ENCODE measurements at regions not wholly inside any gene's neighbourhood (a gene's known extent, or its start where the extent isn't known, plus 50 kb on each side); places are given as distances from the start of the nearest gene placed in this dataset.

DNA sequence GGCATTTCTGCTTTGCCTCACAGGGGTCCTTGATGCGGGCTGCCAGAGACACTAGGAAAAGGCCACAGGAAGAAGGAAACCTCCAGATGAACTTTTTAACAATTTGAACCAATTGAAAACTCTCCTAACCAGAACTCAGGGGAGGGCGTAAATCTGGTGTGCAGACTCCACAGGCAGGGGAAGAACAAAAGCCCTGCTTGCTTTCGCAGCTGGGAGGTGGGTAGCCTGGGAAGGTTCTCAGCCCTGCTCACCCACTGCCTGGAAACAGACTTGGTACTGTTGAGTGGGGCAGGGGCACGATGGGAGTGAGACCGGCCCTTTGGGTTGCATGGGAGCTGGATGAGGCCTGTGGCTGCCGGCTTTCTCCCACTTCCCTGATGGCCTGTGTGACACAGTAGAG, 237.8 kb upstream of the TLE4 start:
- Mint-ChIP-seq H3K27ac (no peak overlapping the region), H3K9me3 (peaks cover 5% of the 10 kb centered on the region), H3K36me3 (ENCODE audit: low read depth) (peaks cover 2% of the 10 kb centered on the region), H3K27me3 (ENCODE audit: low read depth) (peaks cover 7% of the 10 kb centered on the region), H3K4me3 (no peak overlapping the region), H3K4me1 (ENCODE audit: low read depth) (no peaks in the 10 kb centered on the region)
- no peak for DNase-seq
- intact Hi-C loops (cut with micrococcal nuclease) = no loop called here
- CTCF ChIA-PET = interaction anchor here (0.6 kb wide), 1 partner anchor 13 kb away, joined by 3 read pairs; no protein-coding TSS in a partner anchor

DNA sequence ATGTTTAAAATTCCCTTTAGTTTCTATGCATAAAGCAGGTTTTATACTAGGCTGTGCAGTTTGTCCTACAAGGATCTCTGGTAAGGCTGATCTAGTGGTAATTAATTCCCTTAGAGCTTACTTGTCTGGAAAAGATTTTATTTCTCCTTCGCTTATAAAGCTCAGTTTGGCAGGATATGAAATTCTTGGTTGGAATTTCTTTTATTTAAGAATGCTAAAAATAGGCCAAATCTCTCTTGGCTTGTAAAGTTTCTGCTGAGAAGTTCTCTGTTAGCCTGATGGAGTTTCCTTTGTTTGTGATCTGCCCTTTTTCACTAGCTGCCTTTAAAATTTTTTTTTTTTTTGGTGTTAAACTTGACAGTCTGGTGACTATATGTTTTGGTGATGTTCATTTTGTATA, 237.1 kb upstream of the TLE4 start:
- peaks cover 5% of the 10 kb centered on the region for H3K9me3 Mint-ChIP-seq
- no peak overlapping the region for H3K4me3 Mint-ChIP-seq
- intact Hi-C loops (cut with micrococcal nuclease) = no loop called here
- no peak overlapping the region for H3K27ac Mint-ChIP-seq
- peaks cover 2% of the 10 kb centered on the region for H3K36me3 Mint-ChIP-seq (ENCODE audit: low read depth)
- DNase-seq = no peak
- CTCF ChIA-PET = interaction anchor here (0.6 kb wide), 1 partner anchor 10 kb away, joined by 3 read pairs; no protein-coding TSS in a partner anchor
- no peaks in the 10 kb centered on the region for H3K4me1 Mint-ChIP-seq (ENCODE audit: low read depth)
- H3K27me3 Mint-ChIP-seq (ENCODE audit: low read depth) = peaks cover 7% of the 10 kb centered on the region

DNA sequence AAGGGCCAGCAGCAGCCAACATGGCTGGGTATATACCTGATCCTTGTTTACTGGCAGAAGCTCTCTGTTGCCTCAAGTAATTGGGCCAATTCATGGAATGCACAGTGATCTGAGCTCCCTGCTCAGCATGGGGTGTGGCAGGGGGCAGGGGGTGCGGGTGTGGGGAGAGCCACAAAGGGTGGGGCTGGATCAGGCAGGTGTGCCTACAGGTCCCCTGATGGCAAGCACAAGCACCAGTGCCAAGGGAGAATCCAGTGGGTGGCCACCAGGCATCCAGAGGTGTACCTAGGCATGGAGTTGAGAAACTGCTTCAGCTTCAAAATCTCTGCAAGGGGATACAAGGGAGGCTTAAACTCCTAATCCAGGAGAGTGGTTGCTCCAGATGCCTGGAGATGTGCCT, 235.8 kb upstream of the TLE4 start:
- DNase-seq = no peak
- no peaks in the 10 kb centered on the region for H3K4me1 Mint-ChIP-seq (ENCODE audit: low read depth)
- no peak overlapping the region for H3K27ac Mint-ChIP-seq
- H3K36me3 Mint-ChIP-seq (ENCODE audit: low read depth) = peaks cover 2% of the 10 kb centered on the region
- intact Hi-C loops (cut with micrococcal nuclease) = no loop called here
- H3K27me3 Mint-ChIP-seq (ENCODE audit: low read depth) = peaks cover 7% of the 10 kb centered on the region
- H3K9me3 Mint-ChIP-seq = peaks cover 5% of the 10 kb centered on the region
- CTCF ChIA-PET = interaction anchor here (0.6 kb wide), 1 partner anchor 532 kb away, joined by 3 read pairs; no protein-coding TSS in a partner anchor
- no peak overlapping the region for H3K4me3 Mint-ChIP-seq

DNA sequence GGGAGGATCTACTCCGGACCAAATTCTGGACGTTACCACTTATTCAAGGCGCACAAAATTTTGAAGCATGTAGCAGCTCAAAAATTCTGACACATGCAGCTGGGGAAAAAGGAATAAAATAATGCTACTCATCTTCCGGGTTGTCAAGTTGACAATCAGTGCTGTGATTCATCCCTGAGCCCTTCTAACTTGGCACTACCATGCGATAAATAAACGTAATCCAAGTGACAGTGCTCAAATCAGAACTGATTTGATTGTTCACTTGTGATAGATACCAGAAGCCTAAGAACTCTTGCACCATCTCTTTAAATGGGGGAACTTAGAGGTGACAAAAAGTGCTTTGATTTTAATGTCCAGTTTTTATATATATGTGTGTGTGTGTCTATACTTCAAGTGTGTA, 230.2 kb upstream of the TLE4 start:
- no peak for DNase-seq
- Mint-ChIP-seq H3K4me1 (ENCODE audit: low read depth) (no peaks in the 10 kb centered on the region), H3K4me3 (no peak overlapping the region), H3K27me3 (ENCODE audit: low read depth) (peaks cover 7% of the 10 kb centered on the region), H3K27ac (no peak overlapping the region), H3K9me3 (no peaks in the 10 kb centered on the region), H3K36me3 (ENCODE audit: low read depth) (no peaks in the 10 kb centered on the region)
- CTCF ChIA-PET = no interaction called here
- intact Hi-C loops (cut with micrococcal nuclease) = no loop called here

DNA sequence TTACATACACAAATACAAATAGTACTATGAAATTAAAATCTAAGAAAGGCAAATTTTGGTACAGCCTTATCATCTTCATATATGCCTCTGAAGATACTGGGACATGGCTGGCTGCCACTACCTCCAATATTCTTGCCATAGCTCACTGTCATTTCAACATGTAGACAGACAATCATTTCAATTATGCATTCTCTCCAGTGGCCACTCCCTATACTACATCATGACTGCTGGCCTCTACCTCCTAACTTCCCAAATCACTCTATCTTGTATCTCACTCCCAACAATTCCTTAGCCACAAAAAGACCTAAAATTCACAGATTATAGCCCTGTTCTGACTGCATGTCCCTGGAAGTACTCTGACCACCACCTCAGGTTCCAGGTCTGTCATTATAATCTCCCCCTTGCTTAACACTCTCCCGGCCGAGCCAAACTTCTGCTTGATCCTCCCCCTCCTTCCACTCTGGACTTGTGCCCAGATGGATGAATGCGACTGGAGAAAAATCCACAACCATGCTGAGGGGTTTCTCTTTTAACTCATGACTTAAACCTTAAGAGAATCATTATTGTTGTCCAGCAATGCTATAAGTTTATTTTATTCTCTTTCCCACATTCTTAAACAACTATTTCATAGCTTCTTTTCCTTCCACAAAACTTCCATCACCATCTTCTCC, 225.3 kb upstream of the TLE4 start:
- peaks cover 2% of the 10 kb centered on the region for H3K27me3 Mint-ChIP-seq (ENCODE audit: low read depth)
- intact Hi-C loops (cut with micrococcal nuclease) = no loop called here

DNA sequence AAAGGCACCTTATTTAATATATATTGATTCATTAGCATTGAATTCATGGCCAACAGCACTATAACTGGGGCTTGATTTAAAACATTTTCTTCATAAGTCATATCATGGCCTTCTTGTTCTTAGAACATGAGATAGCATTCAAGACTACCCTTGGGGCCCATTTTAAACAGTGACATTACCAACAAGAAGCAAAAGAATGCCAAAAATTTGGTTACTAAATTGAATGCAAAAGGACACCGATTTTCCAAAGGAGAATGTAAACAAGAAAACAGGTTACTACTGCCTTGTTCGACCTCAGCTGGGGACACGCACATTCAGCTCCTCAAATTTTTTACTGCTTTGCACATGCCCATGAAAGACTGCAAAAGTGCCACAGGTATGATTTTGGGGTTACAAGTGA, 219.4 kb upstream of the TLE4 start:
- CTCF ChIA-PET = no interaction called here
- H3K27ac Mint-ChIP-seq = no peak overlapping the region
- H3K36me3 Mint-ChIP-seq (ENCODE audit: low read depth) = no peaks in the 10 kb centered on the region
- DNase-seq = no peak
- peaks cover 7% of the 10 kb centered on the region for H3K27me3 Mint-ChIP-seq (ENCODE audit: low read depth)
- no peaks in the 10 kb centered on the region for H3K9me3 Mint-ChIP-seq
- H3K4me3 Mint-ChIP-seq = no peak overlapping the region
- peaks cover 2% of the 10 kb centered on the region for H3K4me1 Mint-ChIP-seq (ENCODE audit: low read depth)
- intact Hi-C loops (cut with micrococcal nuclease) = no loop called here

More for the DNA sequence above, 225.3 kb upstream of the TLE4 start:
- H3K27ac Mint-ChIP-seq = no peak overlapping the region
- no peaks in the 10 kb centered on the region for H3K9me3 Mint-ChIP-seq
- H3K4me3 Mint-ChIP-seq = no peak overlapping the region
- no peaks in the 10 kb centered on the region for H3K36me3 Mint-ChIP-seq (ENCODE audit: low read depth)
- no peak for DNase-seq
- no peaks in the 10 kb centered on the region for H3K4me1 Mint-ChIP-seq (ENCODE audit: low read depth)
- CTCF ChIA-PET = interaction anchor here (0.6 kb wide), 1 partner anchor 13 kb away, joined by 3 read pairs; no protein-coding TSS in a partner anchor

DNA sequence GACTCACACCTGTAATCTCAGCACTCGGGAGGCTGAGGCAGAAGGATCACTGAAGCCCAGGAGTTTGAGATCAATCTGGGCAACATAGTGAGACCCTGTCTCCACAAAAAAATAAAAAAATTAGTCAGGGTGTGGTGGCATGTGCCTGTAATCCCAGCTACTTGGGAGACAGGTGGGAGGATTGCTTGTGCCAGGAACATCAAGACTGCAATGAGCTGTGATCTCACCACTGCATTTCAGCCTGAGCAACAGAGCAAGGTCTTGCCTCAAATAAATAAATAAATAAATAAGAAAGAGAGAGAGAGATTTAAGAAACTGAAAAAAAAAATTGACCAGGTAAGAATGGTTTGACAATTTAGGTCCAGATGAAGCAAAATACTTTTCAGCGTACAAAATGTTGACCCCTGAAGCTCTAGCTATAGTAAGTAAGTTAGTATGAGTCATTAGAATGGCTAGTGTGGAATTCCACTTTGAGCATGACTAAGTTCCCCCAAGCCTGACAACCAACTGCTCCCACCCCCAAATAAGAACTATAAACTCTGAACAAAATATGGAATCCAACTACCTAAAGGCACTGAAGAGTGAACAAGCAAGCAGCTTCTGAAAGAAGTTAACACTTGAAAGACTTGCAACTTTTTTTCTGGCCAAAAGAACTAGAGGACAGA, 217.8 kb upstream of the TLE4 start:
- H3K9me3 Mint-ChIP-seq = no peaks in the 10 kb centered on the region

DNA sequence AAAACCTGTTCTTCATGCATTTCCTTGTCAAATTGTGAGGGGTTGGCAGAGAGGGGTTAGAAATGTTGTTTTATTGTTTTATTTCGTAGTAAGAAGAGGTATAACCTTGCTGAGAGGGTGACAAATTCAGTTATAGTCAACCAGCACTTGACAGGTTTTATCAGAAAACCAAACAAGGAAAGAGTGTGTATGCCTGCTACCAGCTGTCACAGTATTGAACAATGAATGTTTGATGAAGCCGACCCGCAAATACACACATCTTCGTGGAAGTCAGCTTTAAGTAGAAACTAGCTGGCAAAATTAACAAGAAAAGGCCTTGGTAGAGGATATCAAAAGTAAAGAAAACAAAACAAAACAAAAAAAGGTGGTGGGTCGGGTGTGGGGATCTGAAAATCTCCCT, 214.6 kb upstream of the TLE4 start:
- intact Hi-C loops (cut with micrococcal nuclease) = no loop called here
- Mint-ChIP-seq H3K9me3 (no peaks in the 10 kb centered on the region), H3K36me3 (ENCODE audit: low read depth) (no peaks in the 10 kb centered on the region), H3K27me3 (ENCODE audit: low read depth) (peaks cover 10% of the 10 kb centered on the region), H3K4me3 (no peak overlapping the region), H3K4me1 (ENCODE audit: low read depth) (peaks cover 3% of the 10 kb centered on the region), H3K27ac (no peak overlapping the region)
- DNase-seq = no peak
- CTCF ChIA-PET = no interaction called here

More for the DNA sequence above, 217.8 kb upstream of the TLE4 start:
- Mint-ChIP-seq H3K4me1 (ENCODE audit: low read depth) (peaks cover 3% of the 10 kb centered on the region), H3K27ac (no peak overlapping the region), H3K27me3 (ENCODE audit: low read depth) (peaks cover 11% of the 10 kb centered on the region), H3K4me3 (no peak overlapping the region), H3K36me3 (ENCODE audit: low read depth) (no peaks in the 10 kb centered on the region)
- DNase-seq = no peak
- intact Hi-C loops (cut with micrococcal nuclease) = no loop called here
- CTCF ChIA-PET = no interaction called here

DNA sequence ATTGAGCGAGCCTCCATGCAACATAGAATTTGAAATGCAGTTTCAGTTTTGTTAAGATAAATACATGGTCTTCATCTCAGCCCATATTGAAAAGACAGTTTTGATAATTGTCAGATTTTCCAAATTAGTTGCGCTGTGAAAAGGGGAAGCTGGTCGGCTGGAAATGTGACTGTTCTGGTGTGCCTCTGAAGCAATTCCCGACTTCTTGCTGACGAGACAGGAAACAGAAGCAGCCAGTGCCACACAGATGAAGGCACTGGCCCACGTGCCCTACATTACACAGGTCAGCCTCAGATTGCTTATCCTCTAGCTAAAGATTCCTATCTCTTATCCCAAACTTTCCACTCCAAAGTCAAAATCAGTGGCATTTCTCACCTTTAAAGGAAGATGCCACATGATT, 214.1 kb upstream of the TLE4 start:
- Mint-ChIP-seq H3K9me3 (no peaks in the 10 kb centered on the region), H3K27ac (no peak overlapping the region), H3K36me3 (ENCODE audit: low read depth) (no peaks in the 10 kb centered on the region), H3K27me3 (ENCODE audit: low read depth) (peaks cover 10% of the 10 kb centered on the region), H3K4me3 (no peak overlapping the region), H3K4me1 (ENCODE audit: low read depth) (peaks cover 3% of the 10 kb centered on the region)
- CTCF ChIA-PET = interaction anchor here (0.7 kb wide), 1 partner anchor 8 kb away, joined by 3 read pairs; no protein-coding TSS in a partner anchor
- no peak for DNase-seq
- intact Hi-C loops (cut with micrococcal nuclease) = no loop called here

DNA sequence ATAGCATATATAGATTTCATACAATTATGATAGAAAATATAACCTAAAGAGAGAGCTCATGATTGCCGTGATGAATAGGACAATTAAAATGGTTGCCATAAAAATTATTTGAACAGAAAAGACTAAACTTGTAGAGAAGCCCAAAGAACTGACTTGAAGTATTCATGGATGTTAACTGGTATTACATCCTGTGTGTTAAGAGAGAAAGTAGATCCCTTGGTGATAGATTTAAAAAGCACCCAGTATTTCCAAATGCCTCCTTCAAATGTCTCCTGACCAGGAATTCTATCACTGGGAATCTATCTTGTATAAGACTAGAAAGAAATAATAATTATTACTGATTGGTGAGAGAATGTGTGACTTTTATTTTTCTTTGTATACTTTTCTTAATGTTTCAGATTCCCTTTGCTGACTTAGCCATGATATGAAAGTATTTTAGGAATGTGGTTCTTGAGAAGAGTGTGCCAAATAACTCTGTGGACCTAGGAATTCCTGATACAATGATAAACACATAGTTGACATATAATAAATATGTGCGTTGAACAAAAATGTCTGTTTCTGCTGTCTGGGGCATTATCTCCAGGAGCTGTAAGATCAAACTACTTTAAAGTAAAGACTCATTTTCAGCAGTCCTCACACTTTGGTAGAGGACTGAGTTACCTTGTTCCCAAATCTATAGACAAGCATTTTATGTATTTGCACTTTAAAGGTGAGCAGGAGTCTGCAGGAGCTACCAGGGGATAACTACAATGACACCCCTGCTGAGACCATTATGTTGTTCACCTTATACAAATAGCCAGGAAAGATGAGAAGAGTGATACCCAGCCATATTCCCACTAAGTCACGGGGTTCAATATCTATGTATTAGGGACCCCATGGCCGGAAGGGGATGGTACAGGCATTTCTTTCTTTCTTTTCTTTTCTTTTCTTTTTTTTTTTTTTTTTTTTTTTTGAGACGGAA, 211.1 kb upstream of the TLE4 start:
- Mint-ChIP-seq H3K36me3 (ENCODE audit: low read depth) (no peaks in the 10 kb centered on the region), H3K27ac (no peak overlapping the region), H3K4me3 (no peak overlapping the region), H3K9me3 (no peaks in the 10 kb centered on the region), H3K4me1 (ENCODE audit: low read depth) (peaks cover 1% of the 10 kb centered on the region), H3K27me3 (ENCODE audit: low read depth) (peaks cover 6% of the 10 kb centered on the region)
- CTCF ChIA-PET = interaction anchor here (0.6 kb wide), 1 partner anchor 100 kb away, joined by 7 read pairs; no protein-coding TSS in a partner anchor
- intact Hi-C loops (cut with micrococcal nuclease) = no loop called here
- no peak for DNase-seq

DNA sequence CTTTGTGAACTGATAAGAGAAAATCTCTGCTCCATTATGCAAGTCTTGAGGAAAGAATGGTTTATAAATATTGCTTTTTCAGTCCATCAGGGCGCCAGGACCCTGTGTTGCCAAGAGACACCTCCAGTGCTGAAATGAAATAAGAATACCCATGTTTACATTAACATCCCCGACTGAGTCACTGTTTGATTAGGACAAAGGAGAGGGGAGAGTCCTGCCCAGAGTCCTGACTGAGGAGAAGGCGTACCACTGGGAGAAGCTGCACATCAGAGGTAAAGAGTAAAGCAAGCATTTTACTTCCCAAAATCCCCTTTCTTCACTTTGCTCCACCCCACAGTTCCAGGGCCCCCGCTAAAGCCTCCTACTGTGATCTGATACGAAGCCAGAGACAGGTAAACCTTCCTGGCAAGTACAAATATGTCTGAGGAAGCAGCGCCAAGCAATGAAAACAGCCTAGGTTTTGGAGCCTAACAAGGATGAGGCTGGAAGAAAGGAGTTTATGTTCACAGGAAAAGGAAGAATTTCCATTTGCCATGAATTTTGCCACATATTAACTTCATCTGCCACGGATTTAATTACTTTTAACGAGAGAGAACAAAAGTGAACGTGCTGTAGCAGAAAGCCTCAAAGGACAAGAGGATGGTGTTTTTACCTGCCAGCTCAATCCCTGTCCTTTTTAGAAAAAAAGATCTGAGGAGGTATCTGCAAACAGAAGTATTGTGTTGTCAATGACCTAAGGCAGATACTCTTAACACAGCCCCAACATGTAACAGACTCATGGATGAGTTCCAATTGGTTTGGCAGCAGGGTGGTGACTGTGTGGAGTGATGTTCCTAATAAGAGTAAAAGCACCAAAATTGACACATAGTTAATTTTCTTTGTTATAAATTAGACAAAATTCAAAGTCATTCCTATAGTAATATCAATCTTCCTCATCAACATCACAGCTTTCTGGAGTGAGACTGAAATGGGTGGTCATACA, 209.4 kb upstream of the TLE4 start:
- Mint-ChIP-seq H3K4me1 (ENCODE audit: low read depth) (peaks cover 1% of the 10 kb centered on the region), H3K4me3 (no peak overlapping the region), H3K27ac (no peak overlapping the region), H3K27me3 (ENCODE audit: low read depth) (peaks cover 6% of the 10 kb centered on the region), H3K36me3 (ENCODE audit: low read depth) (no peaks in the 10 kb centered on the region), H3K9me3 (no peaks in the 10 kb centered on the region)
- CTCF ChIA-PET = no interaction called here
- intact Hi-C loops (cut with micrococcal nuclease) = no loop called here
- no peak for DNase-seq

Measured in activated naive CD4-positive, alpha-beta T cell treated with anti-CD3 and anti-CD28 coated beads for 36 hours (primary cell).